ENCODE measurements at regions not wholly inside any gene's neighbourhood (a gene's known extent, or its start where the extent isn't known, plus 50 kb on each side); places are given as distances from the start of the nearest gene placed in this dataset.

GRCh38 chr2:185393091-185393490 lies 345.5 kb upstream of the FSIP2 start:
- no peak for TF ChIP-seq CTCF (IDR thresholded peaks at IDR 0.05)
- TF ChIP-seq POLR2AphosphoS5 (IDR thresholded peaks at IDR 0.05), result no peak
